Lower leg skin (tissue), 4 donors: ENCODE measurements at regions not wholly inside any gene's neighbourhood (a gene's known extent, or its start where the extent isn't known, plus 50 kb on each side); places are given as distances from the start of the nearest gene placed in this dataset.

Experiments used
- DNase-seq, 2 donors: peaks; one replicate each; pipeline ENCODE4 v3.0.0-alpha.2; 2019; ENCODE audit warnings: low spot score in 2 of 2
- H3K4me3 ChIP-seq: fragments of 200-600 bp; sonication (generic); 2 replicates; pipeline ENCODE4 v1.5.1; 2017; ENCODE audit warnings: mild to moderate bottlenecking, low read depth; ENCODE audit not compliant: poor library complexity, severe bottlenecking
- CTCF ChIP-seq, 3 donors: fragments of 450-650 bp; IDR thresholded peaks; one replicate each; pipeline ENCODE4 v1.5.1; 2016; ENCODE audit warnings: antibody characterized with exemption in 3 of 3, mild to moderate bottlenecking in 3 of 3, moderate library complexity in 2 of 3
- POLR2A ChIP-seq, 2 donors: fragments of 450-650 bp; IDR thresholded peaks; one replicate each; pipeline ENCODE4 v1.6.1; 2016 to 2017; ENCODE audit warnings: antibody characterized with exemption in 2 of 2, mild to moderate bottlenecking in 1 of 2, moderate library complexity in 1 of 2
- WGBS, 2 donors: methylation state at CpG; one replicate each; pipeline ENCODE4 v1.1.5; 2018; 5-methylcytosine and 5-hydroxymethylcytosine counted together
- intact Hi-C: fragments of 100-400 bp; cut with DNase I; formaldehyde crosslinking; loops from one replicate; pipeline ENCODE4 v1.15.0; 2023; ENCODE audit warnings: low total_unique reads

- TF ChIP-seq POLR2A (IDR thresholded peaks at IDR 0.05), result no peak
- no peak for TF ChIP-seq CTCF (IDR thresholded peaks at IDR 0.05)
- DNase-seq, result peak in 1 of 2 donors; percentile 58
- H3K4me3 ChIP-seq, result no peak overlapping the region
- intact Hi-C loops, result no loop called here
- 47 to 49% methylated on average over 4 of the region's 4 CpGs for WGBS, 2 donors
Measured at GRCh38 chr14:98766818-98767217, 505.2 kb downstream of the BCL11B start.

DNA sequence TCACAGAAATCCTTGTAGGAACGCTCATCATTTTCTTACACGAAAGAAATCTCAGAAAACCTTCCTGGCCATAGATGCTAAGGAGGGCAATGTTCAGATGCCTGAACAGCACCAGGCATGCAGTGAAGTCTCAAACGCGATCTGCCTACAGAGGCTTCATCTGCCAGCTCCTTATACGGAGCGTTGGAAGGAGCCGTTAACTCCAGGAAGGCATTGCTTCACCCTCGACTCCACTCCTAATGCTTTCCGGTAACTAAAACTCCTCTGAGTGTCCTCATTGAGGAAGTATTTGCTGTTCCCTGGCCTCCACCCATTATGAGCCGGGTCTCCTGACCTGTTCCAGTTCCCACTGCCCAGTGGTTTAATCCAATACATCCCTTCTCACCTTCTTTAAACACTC, 502.7 kb downstream of the BCL11B start:
- 66 to 77% methylated on average over 10 of the region's 10 CpGs for WGBS, 2 donors
- H3K4me3 ChIP-seq, result no peak overlapping the region
- DNase-seq, result no peak
- no peak for TF ChIP-seq POLR2A (IDR thresholded peaks at IDR 0.05)
- no peak for TF ChIP-seq CTCF (IDR thresholded peaks at IDR 0.05)
- intact Hi-C loops, result no loop called here

DNA sequence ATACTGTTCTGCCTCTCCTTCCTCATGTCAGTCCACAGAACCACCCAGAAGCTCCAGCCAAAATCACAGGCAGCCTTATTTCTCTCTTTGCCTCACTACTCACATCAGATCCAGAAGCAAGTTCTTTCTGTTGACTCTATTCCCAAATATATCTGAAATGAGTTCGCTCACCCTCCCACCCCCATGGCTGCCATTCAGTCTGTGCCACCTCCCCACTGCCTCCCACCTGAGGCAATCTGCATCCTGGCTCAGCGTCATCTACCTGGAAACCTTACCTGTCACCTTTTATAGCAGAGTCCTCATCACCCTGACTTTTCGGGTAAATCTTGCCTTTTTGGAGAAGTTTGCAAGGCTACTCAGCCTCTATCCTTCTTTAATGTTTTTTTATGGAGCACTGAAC, 501.8 kb downstream of the BCL11B start:
- 89 to 96% methylated on average over 3 of the region's 3 CpGs for WGBS, 2 donors
- TF ChIP-seq POLR2A (IDR thresholded peaks at IDR 0.05) (no peak), CTCF (IDR thresholded peaks at IDR 0.05) (no peak)
- no peak overlapping the region for H3K4me3 ChIP-seq
- intact Hi-C loops, result no loop called here
- DNase-seq, result no peak

DNA sequence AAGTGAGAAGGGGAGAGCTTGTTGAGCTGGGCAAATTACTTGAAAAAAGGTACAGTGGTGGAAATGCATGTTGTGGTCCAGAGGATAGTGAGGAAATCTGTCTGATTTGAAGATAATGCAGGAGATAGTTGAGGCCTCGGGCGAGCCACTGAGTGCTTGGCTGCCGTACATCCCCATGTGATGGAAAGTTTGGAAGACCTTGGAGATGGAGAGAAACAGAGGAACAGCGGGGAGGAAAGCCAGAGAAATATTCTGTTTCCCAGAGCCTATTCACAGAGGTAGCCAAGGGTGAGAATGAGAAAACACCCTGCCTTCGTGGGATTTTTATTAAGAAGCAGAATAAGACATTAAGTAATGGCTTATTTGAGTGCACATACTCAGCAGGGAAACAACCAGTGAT, 498.2 kb downstream of the BCL11B start:
- TF ChIP-seq POLR2A (IDR thresholded peaks at IDR 0.05) (no peak), CTCF (IDR thresholded peaks at IDR 0.05) (no peak)
- intact Hi-C loops, result no loop called here
- WGBS, 2 donors, result 66 to 70% methylated on average over 5 of the region's 5 CpGs

DNA sequence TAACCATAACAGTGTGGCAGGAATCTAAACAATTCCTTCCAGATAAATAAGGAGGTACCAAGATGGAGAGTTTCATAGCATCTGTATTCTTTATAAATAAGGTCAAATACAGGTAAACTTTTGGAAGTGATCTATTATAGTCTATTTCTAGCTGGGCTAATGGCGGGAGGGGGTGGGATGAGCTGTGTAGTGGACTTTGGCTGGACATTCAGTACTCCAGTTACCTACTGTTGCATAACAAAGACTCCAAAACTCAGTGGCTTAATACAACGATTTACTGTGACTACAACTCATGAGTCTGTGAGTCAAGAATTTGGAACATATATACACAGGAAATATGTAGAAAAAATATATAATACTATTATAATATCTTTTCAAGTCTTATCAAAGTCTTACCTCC, 496.1 kb downstream of the BCL11B start:
- no peak overlapping the region for H3K4me3 ChIP-seq
- 67 to 74% methylated on average over 2 of the region's 2 CpGs for WGBS, 2 donors
- intact Hi-C loops, result loop anchor here (1.0 kb wide), 1 partner anchor 21 kb away; no protein-coding TSS in a partner anchor
- DNase-seq, result no peak
- TF ChIP-seq CTCF (IDR thresholded peaks at IDR 0.05), result no peak
- TF ChIP-seq POLR2A (IDR thresholded peaks at IDR 0.05), result no peak

More for the DNA sequence above, 498.2 kb downstream of the BCL11B start:
- DNase-seq, result no peak
- H3K4me3 ChIP-seq, result no peak overlapping the region

GRCh38 chr14:98782062-98782461, 489.9 kb downstream of the BCL11B start:
- no peak for TF ChIP-seq CTCF (IDR thresholded peaks at IDR 0.05)
- TF ChIP-seq POLR2A (IDR thresholded peaks at IDR 0.05), result no peak
- DNase-seq, result no peak

More at GRCh38 chr14:98782062-98782461, 489.9 kb downstream of the BCL11B start:
- intact Hi-C loops, result no loop called here
- H3K4me3 ChIP-seq, result no peak overlapping the region
- 81 to 90% methylated on average over 5 of the region's 5 CpGs for WGBS, 2 donors
